ENCODE measurements at regions not wholly inside any gene's neighbourhood (a gene's known extent, or its start where the extent isn't known, plus 50 kb on each side); places are given as distances from the start of the nearest gene placed in this dataset.

DNA sequence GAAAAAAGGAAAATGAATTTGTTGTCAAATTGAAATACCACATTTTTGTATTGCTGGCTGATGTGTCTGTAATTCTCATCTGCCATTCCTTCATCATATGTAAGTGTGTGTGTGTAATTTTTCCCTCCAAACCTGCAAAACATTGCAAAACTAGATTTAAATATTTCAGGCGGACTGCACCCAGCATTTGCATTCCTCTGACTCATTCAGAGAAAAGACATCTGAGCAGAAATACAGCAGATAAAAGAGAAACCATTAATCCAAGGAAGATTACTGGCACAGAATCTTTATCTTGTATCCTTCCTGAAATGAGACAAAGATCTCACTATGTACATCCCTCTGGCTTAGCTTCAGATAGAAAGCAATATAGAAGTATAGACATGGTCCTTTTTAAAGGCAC lies 275.3 kb downstream of the TMEM38B start:
- H3K4me3 ChIP-seq (ENCODE audit: low read length): no peak overlapping the region
- peak; percentile 24 for DNase-seq (ENCODE audit: low read depth)
- TF ChIP-seq, protein P1, sequence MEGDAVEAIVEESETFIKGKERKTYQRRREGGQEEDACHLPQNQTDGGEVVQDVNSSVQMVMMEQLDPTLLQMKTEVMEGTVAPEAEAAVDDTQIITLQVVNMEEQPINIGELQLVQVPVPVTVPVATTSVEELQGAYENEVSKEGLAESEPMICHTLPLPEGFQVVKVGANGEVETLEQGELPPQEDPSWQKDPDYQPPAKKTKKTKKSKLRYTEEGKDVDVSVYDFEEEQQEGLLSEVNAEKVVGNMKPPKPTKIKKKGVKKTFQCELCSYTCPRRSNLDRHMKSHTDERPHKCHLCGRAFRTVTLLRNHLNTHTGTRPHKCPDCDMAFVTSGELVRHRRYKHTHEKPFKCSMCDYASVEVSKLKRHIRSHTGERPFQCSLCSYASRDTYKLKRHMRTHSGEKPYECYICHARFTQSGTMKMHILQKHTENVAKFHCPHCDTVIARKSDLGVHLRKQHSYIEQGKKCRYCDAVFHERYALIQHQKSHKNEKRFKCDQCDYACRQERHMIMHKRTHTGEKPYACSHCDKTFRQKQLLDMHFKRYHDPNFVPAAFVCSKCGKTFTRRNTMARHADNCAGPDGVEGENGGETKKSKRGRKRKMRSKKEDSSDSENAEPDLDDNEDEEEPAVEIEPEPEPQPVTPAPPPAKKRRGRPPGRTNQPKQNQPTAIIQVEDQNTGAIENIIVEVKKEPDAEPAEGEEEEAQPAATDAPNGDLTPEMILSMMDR (IDR thresholded peaks at IDR 0.05; ENCODE audit: insufficient read depth, low read depth, low read length, missing control alignments): no peak

DNA sequence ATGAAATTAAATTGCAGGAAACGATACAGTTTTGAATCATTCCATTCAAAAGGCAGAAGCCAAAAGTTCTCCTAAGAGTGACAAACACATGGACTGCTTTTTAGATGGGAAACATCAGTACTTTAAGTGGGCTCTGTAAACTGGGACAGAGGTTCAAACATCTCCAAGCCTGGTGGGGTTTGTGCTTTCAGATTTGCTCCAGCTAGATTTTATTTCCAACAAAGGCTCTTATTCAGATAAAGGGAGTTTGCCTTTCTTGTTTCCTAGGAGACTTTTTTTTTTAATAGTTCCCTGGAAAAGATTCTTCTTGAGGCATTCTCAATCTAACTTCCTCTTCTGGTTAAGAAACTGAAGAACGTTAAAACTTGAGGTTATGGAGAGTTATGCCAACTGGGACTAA lies 277.6 kb downstream of the TMEM38B start:
- TF ChIP-seq, protein P1 (IDR thresholded peaks at IDR 0.05; ENCODE audit: insufficient read depth, low read depth, low read length, missing control alignments): no peak
- no peak for DNase-seq (ENCODE audit: low read depth)
- no peak overlapping the region for H3K4me3 ChIP-seq (ENCODE audit: low read length)

DNA sequence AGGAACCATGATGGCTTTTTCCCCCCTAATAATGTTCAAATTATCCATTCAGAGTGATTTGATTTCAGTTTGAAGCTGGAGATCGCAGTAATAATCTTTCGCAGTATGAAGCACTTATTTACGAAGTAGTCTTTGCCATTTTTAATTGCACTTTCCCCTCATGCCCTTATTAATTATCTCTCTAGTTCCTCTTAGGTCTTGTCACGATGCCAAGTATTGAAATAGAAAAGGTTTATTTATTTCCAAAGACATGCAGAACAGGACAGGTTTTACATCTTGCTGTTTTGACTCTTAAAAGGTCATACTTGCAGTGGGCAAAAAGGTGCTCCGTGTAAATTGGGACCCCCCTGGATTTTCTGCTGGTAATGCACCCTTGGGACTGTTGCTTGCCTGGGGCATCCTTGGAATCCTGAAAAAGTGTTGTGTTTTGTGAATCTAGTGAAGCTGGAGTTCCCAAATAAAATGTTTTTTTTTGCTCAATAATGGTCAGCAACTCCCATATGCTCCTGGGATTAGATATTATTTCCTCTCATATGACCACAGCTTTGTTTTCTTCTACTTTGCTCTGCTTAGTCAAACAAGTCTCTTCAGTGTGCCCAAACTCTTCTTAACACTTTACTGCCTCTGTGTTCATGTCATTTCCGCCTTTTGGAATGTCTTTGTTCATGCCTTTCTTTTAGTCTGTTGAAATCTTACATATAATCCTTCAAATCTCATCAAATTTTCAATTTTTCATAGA lies 278.3 kb downstream of the TMEM38B start:
- TF ChIP-seq, protein P1 (IDR thresholded peaks at IDR 0.05; ENCODE audit: insufficient read depth, low read depth, low read length, missing control alignments): no peak
- no peak for DNase-seq (ENCODE audit: low read depth)
- no peak overlapping the region for H3K4me3 ChIP-seq (ENCODE audit: low read length)

DNA sequence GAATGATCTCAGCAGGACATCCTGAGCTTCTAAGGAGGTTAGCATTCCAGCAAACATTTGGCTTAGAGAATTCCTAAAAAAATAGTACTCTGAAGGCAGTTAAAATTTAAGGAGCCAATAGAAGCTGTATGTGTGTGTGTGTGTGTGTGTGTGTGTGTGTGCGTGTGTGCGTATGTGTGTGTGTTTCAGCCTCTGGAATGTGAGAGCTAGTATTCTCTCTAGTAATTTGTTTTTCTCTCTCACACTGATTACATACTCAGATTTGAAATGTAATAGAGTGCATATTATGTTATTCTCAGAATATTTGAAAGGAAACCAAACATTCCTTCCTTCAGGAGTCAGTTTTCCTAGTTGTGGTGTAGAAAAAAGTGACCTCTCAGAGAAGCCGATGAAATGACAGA lies 279.6 kb downstream of the TMEM38B start:
- no peak for DNase-seq (ENCODE audit: low read depth)
- TF ChIP-seq, protein P1 (IDR thresholded peaks at IDR 0.05; ENCODE audit: insufficient read depth, low read depth, low read length, missing control alignments): no peak
- no peak overlapping the region for H3K4me3 ChIP-seq (ENCODE audit: low read length)

DNA sequence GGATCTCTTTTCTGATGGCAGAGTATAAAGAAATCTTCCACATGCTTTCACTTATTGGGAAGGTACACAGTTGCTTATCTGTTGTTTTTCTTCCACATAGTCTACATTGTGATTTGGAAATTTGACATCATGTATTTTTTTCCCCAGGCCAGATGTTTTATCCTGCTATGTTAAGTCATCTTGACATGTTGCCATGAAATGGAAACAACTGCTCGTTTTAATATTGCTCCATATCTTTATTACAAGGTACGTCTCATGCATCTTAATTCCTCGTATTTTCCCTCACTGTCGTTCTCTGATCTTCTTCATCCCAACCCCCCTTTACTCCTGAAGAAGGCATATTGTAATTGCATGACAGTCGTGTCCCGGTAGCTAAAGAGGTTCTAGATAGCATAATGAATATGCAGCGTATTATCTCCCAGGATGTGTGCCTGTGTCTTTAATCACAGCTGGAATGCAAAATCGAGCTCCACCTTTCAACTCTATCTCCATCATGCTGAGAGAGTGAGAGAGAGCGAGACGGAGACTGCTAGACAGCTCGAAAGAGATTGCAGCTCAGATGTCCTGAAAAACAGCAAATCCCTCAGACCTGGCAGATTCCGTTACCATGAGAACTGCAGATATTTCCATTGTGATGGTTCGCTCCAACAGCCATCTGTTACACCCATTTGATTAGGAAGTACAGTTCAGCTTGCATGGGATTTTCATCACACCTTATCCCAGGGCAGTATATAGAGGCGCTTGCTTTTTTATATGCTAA lies 281.7 kb downstream of the TMEM38B start:
- TF ChIP-seq, protein P1 (IDR thresholded peaks at IDR 0.05; ENCODE audit: insufficient read depth, low read depth, low read length, missing control alignments): no peak
- no peak for DNase-seq (ENCODE audit: low read depth)
- H3K4me3 ChIP-seq (ENCODE audit: low read length): no peak overlapping the region

DNA sequence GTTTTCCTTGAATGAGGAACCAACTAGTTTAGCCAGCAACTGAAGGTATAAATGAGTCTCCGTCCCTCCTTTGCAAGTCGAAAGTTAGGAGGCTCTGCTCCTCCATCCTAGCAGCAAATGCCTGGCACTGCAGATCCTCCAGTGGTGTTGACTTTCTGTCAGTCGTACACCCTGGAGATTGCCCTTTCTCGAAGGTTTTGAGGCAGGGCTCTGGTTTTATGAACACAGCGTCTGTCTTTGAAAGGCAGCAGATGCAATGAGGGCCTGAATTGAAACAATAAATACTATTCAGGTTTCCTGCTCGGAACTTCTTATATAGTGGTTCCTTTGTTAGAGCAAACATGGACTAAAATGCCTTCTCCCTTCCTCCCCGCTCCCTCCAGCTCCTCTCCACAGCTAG lies 284.0 kb downstream of the TMEM38B start:
- DNase-seq (ENCODE audit: low read depth): no peak
- TF ChIP-seq, protein P1 (IDR thresholded peaks at IDR 0.05; ENCODE audit: insufficient read depth, low read depth, low read length, missing control alignments): no peak

More for the DNA sequence above, 284.0 kb downstream of the TMEM38B start:
- no peak overlapping the region for H3K4me3 ChIP-seq (ENCODE audit: low read length)

All from epithelial cell of esophagus (primary cell).